Heart right ventricle (tissue), 16 donors: ENCODE measurements at regions not wholly inside any gene's neighbourhood (a gene's known extent, or its start where the extent isn't known, plus 50 kb on each side); places are given as distances from the start of the nearest gene placed in this dataset.

Source experiments
- ATAC-seq, 8 donors: fragments of 200-7000 bp; cut with Tn5 transposase; one replicate each; pipeline ENCODE4 v1.9.1; 2020; ENCODE audit warnings: mild to moderate bottlenecking in 8 of 8, moderate library complexity in 8 of 8, moderate number of reproducible peaks in 1 of 8
- DNase-seq, 2 donors: peaks; one replicate each; pipeline ENCODE4 v3.0.0-alpha.2; 2020
- H3K27ac ChIP-seq, 10 donors: fragments of 200-600 bp; sonication (generic) in 2 of 10; one replicate each; pipeline versions ENCODE4 v1.5.0 to v1.8.0; 2020 to 2022; ENCODE audit warnings: mild to moderate bottlenecking in 3 of 10
- H3K27me3 ChIP-seq, 7 donors: fragments of 200-600 bp; one replicate each; pipeline ENCODE4 v1.8.0; 2021 to 2022; ENCODE audit warnings: mild to moderate bottlenecking in 2 of 7
- H3K36me3 ChIP-seq, 9 donors: fragments of 200-600 bp; sonication (generic) in 1 of 9; one replicate each; pipeline versions ENCODE4 v1.5.0 to v1.8.0; 2020 to 2022; ENCODE audit warnings: mild to moderate bottlenecking in 2 of 9
- H3K4me1 ChIP-seq, 9 donors: fragments of 200-600 bp; sonication (generic) in 1 of 9; one replicate each; pipeline versions ENCODE4 v1.5.0 to v1.8.0; 2020 to 2022; ENCODE audit warnings: mild to moderate bottlenecking in 4 of 9
- H3K4me3 ChIP-seq, 10 donors: fragments of 200-600 bp; sonication (generic) in 2 of 10; one replicate each; pipeline versions ENCODE4 v1.5.0 to v1.8.0; 2020 to 2022; ENCODE audit warnings: mild to moderate bottlenecking in 7 of 10, moderate library complexity in 2 of 10
- H3K9me3 ChIP-seq, 11 donors: fragments of 200-600 bp in 10 of 11; sonication (generic) in 2 of 11; one replicate each; pipeline versions ENCODE4 v1.5.0 to v1.8.0; 2013 to 2022; ENCODE audit warnings: mild to moderate bottlenecking in 2 of 11, control low read depth in 1 of 11, moderate library complexity in 1 of 11
- CTCF ChIP-seq, 9 donors: fragments of 200-600 bp; sonication (generic) in 2 of 9; IDR thresholded peaks; one replicate each; pipeline versions ENCODE4 v1.5.0 to v1.8.0; 2021 to 2022; ENCODE audit warnings: antibody characterized with exemption in 9 of 9, mild to moderate bottlenecking in 5 of 9, moderate library complexity in 1 of 9
- WGBS, 2 donors: extraction: QIAGEN DNeasy Blood & Tissue Kit; methylation state at CpG; one replicate each; pipeline ENCODE4 v1.1.7; 2013; ENCODE audit warnings: inconsistent platforms in 1 of 2; 5-methylcytosine and 5-hydroxymethylcytosine counted together
- intact Hi-C, 10 donors: fragments of 100-400 bp; cut with DNase I; formaldehyde crosslinking; loops; one replicate each; pipeline versions ENCODE4 v1.11.1 to v1.14.2; 2022
- donor health status: Arrhythmogenic right ventricular cardiomyopathy.
- donor health status: ischemic (EF 13 %, LVEDD 7.1; RV severe dilation, severe dysfunction).
- donor health status: healthy with polysubstance abuse.
- donor health status: DM: no; HTN: yes; CAD: no.
- donor health status: DM: no; HTN: no; CAD: no.
- donor health status: ischemic (EF 25% LVEDD 6.9; RV normal size, moderate dysfunction).
- donor health status: ischemic (EF 25% LVEDD 5.7; RV mildly dilated, moderate dysfunction).
- donor health status: healthy.
- donor health status: DM: yes; HTN: yes; CAD: no.
- donor health status: Ischemic cardiomyopathy.
- donor health status: ischemic (EF 35%, LVEDD 5.7; RV mildly dilated, moderate dysfunction).
- donor health status: nonischemic (EF 11% LVEDD 7.7; RV severe dilation, severe dysfunction).
- donor health status: DM: yes; HTN: yes; CAD: no.
- donor health status: PGD.
- donor health status: ischemic (EF 29% LVEDD 5.4; RV normal size, mild dysfunction).
- donor health status: nonischemic (EF 23%, LVEDD 6.1; RV moderate dilation, normal function).

DNA sequence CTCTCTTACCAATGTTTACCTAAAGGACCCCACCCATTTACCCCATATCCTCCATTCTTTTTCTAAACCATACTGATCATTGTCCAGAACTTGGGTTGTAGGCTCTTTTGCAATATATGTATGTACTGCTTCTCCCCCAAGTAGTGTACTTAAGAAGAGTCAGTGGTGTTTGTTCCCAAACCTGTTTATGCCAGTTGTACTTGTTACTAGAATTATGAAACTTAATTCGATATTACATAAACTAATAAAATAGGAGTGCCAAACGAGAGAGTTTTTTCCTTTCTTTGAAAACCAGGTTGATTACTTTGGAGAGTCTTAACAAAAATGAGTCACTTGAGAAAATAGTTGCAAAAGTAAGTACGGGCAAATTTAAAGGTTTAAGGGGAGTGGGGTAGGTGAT lies 96.3 kb downstream of the GEMIN8 start:
- no peak for TF ChIP-seq CTCF (IDR thresholded peaks at IDR 0.05)
- H3K4me1 ChIP-seq = peaks cover 0 to 7% (median 0%) of the 10 kb centered on the region in 9 donors
- H3K36me3 ChIP-seq = no peaks in the 10 kb centered on the region
- intact Hi-C loops = no loop called here
- no peak overlapping the region for H3K27ac ChIP-seq
- H3K27me3 ChIP-seq = peaks cover 0 to 78% (median 0%) of the 10 kb centered on the region in 7 donors
- H3K9me3 ChIP-seq = no peaks in the 10 kb centered on the region
- no peak for ATAC-seq
- no peak for DNase-seq
- H3K4me3 ChIP-seq = no peak overlapping the region
- 88 to 93% methylated on average over 3 of the region's 3 CpGs for whole genome bisulfite sequencing, 2 donors

DNA sequence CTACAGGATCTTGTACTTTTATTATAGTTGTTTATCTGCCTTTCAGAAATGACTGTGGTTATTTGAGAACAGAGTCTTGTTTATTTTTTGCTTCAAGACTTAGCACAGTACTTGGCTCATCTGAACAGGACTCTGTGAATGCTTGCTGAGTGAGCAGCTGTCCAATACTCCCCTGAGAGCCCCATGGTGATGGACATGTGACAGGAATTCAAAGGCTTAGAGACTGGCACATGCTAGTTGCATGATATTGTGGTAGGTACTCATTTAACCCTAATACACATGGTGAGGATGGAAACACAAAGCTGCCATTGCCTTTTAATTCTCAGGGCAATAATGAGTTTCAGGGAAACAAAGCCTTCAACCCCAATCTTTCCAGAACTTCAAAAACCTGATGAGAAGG lies 97.3 kb downstream of the GEMIN8 start:
- DNase-seq (no peak), ATAC-seq (no peak)
- Histone ChIP-seq H3K27me3 (peaks cover 0 to 73% (median 0%) of the 10 kb centered on the region in 7 donors), H3K9me3 (no peaks in the 10 kb centered on the region), H3K4me1 (peaks cover 0 to 4% (median 0%) of the 10 kb centered on the region in 9 donors), H3K36me3 (no peaks in the 10 kb centered on the region), H3K4me3 (no peak overlapping the region), H3K27ac (no peak overlapping the region)
- TF ChIP-seq CTCF (IDR thresholded peaks at IDR 0.05) = no peak
- intact Hi-C loops = no loop called here

DNA sequence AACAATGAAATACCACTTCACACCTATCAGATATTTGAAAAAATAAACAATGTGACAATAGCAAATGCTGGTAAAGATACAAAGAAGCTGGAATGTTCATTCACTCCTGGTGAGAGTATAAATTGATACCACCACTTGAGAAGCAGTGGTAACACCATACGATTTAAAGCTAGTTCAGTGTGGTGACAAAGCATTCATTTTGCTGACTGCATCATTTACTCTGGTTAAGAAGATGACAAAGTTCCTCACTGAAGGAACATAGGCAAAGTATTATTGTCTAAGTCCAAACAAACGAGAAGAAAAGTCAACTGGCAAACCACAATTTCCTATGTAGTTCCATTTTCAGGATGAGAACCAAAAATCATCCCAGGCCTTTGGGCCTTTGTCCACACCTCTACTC lies 102.5 kb downstream of the GEMIN8 start:
- DNase-seq (no peak), ATAC-seq (no peak)
- H3K9me3 ChIP-seq = no peaks in the 10 kb centered on the region
- TF ChIP-seq CTCF (IDR thresholded peaks at IDR 0.05) = no peak
- intact Hi-C loops = no loop called here
- 83 to 85% methylated on average over 2 of the region's 2 CpGs for WGBS, 2 donors
- no peaks in the 10 kb centered on the region for H3K36me3 ChIP-seq
- H3K27ac ChIP-seq = no peak overlapping the region
- no peak overlapping the region for H3K4me3 ChIP-seq
- no peaks in the 10 kb centered on the region for H3K4me1 ChIP-seq
- H3K27me3 ChIP-seq = peaks cover 0 to 31% (median 0%) of the 10 kb centered on the region in 7 donors

DNA sequence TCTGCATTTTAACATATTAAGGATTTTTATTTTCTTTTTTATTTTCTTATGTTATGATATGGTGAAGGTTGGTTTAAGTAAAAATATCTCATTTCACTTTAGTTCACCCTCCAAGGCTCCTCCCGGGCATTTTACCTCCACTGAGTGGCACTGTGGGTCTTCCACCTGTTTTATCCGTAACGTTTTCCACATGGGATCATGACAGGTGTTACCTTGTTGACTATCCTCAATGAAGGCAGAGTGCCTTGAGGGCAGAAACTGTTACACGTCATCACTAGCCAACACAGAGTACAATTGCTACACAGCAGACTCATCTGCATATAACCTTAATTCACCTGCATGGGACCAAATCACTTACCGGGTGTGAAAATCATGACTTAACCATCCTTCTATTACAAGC lies 105.8 kb downstream of the GEMIN8 start:
- no peak for TF ChIP-seq CTCF (IDR thresholded peaks at IDR 0.05)
- WGBS, 2 donors = 72 to 76% methylated on average over 5 of the region's 5 CpGs
- no peaks in the 10 kb centered on the region for H3K9me3 ChIP-seq
- H3K27me3 ChIP-seq = peaks cover 0 to 24% (median 0%) of the 10 kb centered on the region in 7 donors
- H3K27ac ChIP-seq = no peak overlapping the region
- DNase-seq = no peak
- no peaks in the 10 kb centered on the region for H3K36me3 ChIP-seq
- no peak for ATAC-seq
- no peaks in the 10 kb centered on the region for H3K4me1 ChIP-seq
- intact Hi-C loops = no loop called here
- no peak overlapping the region for H3K4me3 ChIP-seq

DNA sequence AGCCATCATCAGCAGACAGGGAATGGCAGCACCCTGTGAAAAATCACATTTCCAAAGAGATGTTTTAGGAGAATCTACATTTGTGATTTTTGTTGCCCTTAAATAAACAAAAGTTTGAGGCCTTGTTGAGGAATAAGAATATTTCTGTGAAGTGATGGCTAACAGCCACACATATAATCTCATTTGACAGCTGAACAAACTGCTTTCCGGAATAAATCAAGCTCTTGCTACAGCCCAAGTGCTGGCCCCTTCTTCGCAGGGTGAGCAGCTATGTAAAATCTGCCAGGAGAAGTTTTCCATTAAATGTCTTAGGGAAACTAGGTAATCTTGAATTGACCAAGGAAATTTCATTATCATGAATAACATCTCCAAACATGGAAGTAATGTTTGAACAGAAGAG lies 106.4 kb upstream of the GPM6B start:
- no peak overlapping the region for H3K27ac ChIP-seq
- no peak for DNase-seq
- ATAC-seq = no peak
- no peaks in the 10 kb centered on the region for H3K9me3 ChIP-seq
- WGBS, 2 donors = 67 to 80% methylated on average over 2 of the region's 2 CpGs
- no peaks in the 10 kb centered on the region for H3K36me3 ChIP-seq
- intact Hi-C loops = no loop called here
- H3K4me3 ChIP-seq = no peak overlapping the region
- no peaks in the 10 kb centered on the region for H3K4me1 ChIP-seq
- no peak for TF ChIP-seq CTCF (IDR thresholded peaks at IDR 0.05)
- H3K27me3 ChIP-seq = peaks cover 0 to 18% (median 0%) of the 10 kb centered on the region in 7 donors
